WTC11 (cell line): ENCODE measurements at regions not wholly inside any gene's neighbourhood (a gene's known extent, or its start where the extent isn't known, plus 50 kb on each side); places are given as distances from the start of the nearest gene placed in this dataset.

Experiments
- ATAC-seq: fragments of 200-7000 bp; cut with Tn5 transposase; 2 replicates; pipeline ENCODE4 v1.10.0; 2021; ENCODE audit warnings: mild to moderate bottlenecking, moderate library complexity
- CTCF ChIA-PET: fragments of 300-600 bp; sonication (Branson Sonifier 250); formaldehyde crosslinking; loops from one replicate; lab custom pipeline; 2021; ENCODE audit warnings: antibody characterized with exemption; lab: Charles Lee
- POLR2A ChIA-PET: fragments of 350-600 bp; sonication (Branson Sonifier 250); formaldehyde crosslinking; loops from one replicate; lab custom pipeline; 2021; ENCODE audit warnings: antibody characterized with exemption; lab: Charles Lee
- DNase-seq: peaks from one replicate; pipeline ENCODE4 v3.0.0; 2021; ENCODE audit warnings: low spot score
- H3K27ac Mint-ChIP-seq: 2 replicates; pipeline ENCODE4 v1.8.0; 2021; ENCODE audit warnings: mixed read lengths
- H3K27me3 Mint-ChIP-seq: 2 replicates; pipeline ENCODE4 v1.8.0; 2021; ENCODE audit warnings: low read depth, mild to moderate bottlenecking, moderate library complexity, mixed read lengths
- H3K36me3 Mint-ChIP-seq: 2 replicates; pipeline ENCODE4 v1.8.0; 2021; ENCODE audit warnings: mixed read lengths
- H3K4me1 Mint-ChIP-seq: 2 replicates; pipeline ENCODE4 v1.8.0; 2022; ENCODE audit warnings: mixed read lengths
- H3K4me3 Mint-ChIP-seq: 2 replicates; pipeline ENCODE4 v1.8.0; 2021; ENCODE audit warnings: mild to moderate bottlenecking, moderate library complexity, mixed read lengths
- H3K9me3 Mint-ChIP-seq: 2 replicates; pipeline ENCODE4 v1.8.0; 2021; ENCODE audit warnings: mixed read lengths
- ETV6 ChIP-seq: sonication (generic); formaldehyde crosslinking; IDR thresholded peaks from 2 replicates; pipeline ENCODE4 v1.8.1; 2022; ENCODE audit warnings: mild to moderate bottlenecking, missing genetic modification reagents
- FOXJ3 ChIP-seq: sonication (generic); formaldehyde crosslinking; IDR thresholded peaks from 2 replicates; pipeline ENCODE4 v1.9.0; 2021; ENCODE audit warnings: missing genetic modification reagents, mild to moderate bottlenecking, borderline replicate concordance
- NR3C1 ChIP-seq: sonication (generic); formaldehyde crosslinking; conservative IDR thresholded peaks from 2 replicates; pipeline ENCODE4 v1.8.1; 2023; ENCODE audit warnings: low read depth, mild to moderate bottlenecking, missing genetic modification reagents
- OVOL2 ChIP-seq: fragments of 250-450 bp; sonication (Bioruptor Pico); IDR thresholded peaks from 2 replicates; pipeline ENCODE4 v1.9.0; 2021; ENCODE audit warnings: mild to moderate bottlenecking, borderline replicate concordance
- RORB ChIP-seq: fragments of 250-450 bp; sonication (Bioruptor Pico); IDR thresholded peaks from 2 replicates; pipeline ENCODE4 v1.9.0; 2021; ENCODE audit warnings: mild to moderate bottlenecking
- SMAD3 ChIP-seq: sonication (generic); formaldehyde crosslinking; IDR thresholded peaks from 2 replicates; pipeline ENCODE4 v1.8.0; 2022; ENCODE audit warnings: missing genetic modification reagents, mild to moderate bottlenecking, borderline replicate concordance
- ZNF121 ChIP-seq: sonication (generic); formaldehyde crosslinking; IDR thresholded peaks from 2 replicates; pipeline ENCODE4 v1.8.0; 2023; ENCODE audit warnings: missing genetic modification reagents
- ZNF416 ChIP-seq: fragments of 250-450 bp; sonication (Bioruptor Pico); IDR thresholded peaks from 2 replicates; pipeline ENCODE4 v1.9.0; 2021; ENCODE audit warnings: mild to moderate bottlenecking, inconsistent platforms
- ZNF423 ChIP-seq: fragments of 250-450 bp; sonication (Bioruptor Pico); IDR thresholded peaks from 2 replicates; pipeline ENCODE4 v2.1.2; 2022; ENCODE audit warnings: mild to moderate bottlenecking, moderate library complexity
- TF ChIP-seq, protein P1 (sequence below): fragments of 250-450 bp; sonication (Bioruptor Pico); IDR thresholded peaks from 2 replicates; pipeline ENCODE4 v1.9.0; 2021; ENCODE audit warnings: mild to moderate bottlenecking
- TF ChIP-seq, protein P2 (sequence below): sonication (generic); formaldehyde crosslinking; IDR thresholded peaks from 2 replicates; pipeline ENCODE4 v1.8.0; 2022; ENCODE audit warnings: mild to moderate bottlenecking, missing genetic modification reagents
- TF ChIP-seq, protein P3 (sequence below): sonication (generic); formaldehyde crosslinking; IDR thresholded peaks from 2 replicates; pipeline ENCODE4 v1.8.1; 2022; ENCODE audit warnings: low read depth, mild to moderate bottlenecking, moderate library complexity, missing genetic modification reagents, borderline replicate concordance
- TF ChIP-seq, protein P4 (sequence below): fragments of 250-450 bp; sonication (Bioruptor Pico); conservative IDR thresholded peaks from 2 replicates; pipeline ENCODE4 v1.9.0; 2021; ENCODE audit warnings: mild to moderate bottlenecking
- TF ChIP-seq, protein P5 (sequence below): fragments of 250-450 bp; sonication (Bioruptor Pico); IDR thresholded peaks from 2 replicates; pipeline ENCODE4 v1.9.0; 2021; ENCODE audit warnings: moderate library complexity, mild to moderate bottlenecking, inconsistent platforms, borderline replicate concordance
- TF ChIP-seq, protein P6 (sequence below): sonication (generic); formaldehyde crosslinking; IDR thresholded peaks from 2 replicates; pipeline ENCODE4 v1.8.0; 2022; ENCODE audit warnings: mild to moderate bottlenecking, missing genetic modification reagents
- TF ChIP-seq, protein P7 (sequence below): sonication (generic); formaldehyde crosslinking; IDR thresholded peaks from 2 replicates; pipeline ENCODE4 v1.8.1; 2023; ENCODE audit warnings: mild to moderate bottlenecking, missing genetic modification reagents, moderate library complexity
- TF ChIP-seq, protein P8 (sequence below): sonication (generic); formaldehyde crosslinking; IDR thresholded peaks from 2 replicates; pipeline ENCODE4 v1.8.1; 2023; ENCODE audit warnings: mild to moderate bottlenecking, moderate library complexity, missing genetic modification reagents

DNA sequence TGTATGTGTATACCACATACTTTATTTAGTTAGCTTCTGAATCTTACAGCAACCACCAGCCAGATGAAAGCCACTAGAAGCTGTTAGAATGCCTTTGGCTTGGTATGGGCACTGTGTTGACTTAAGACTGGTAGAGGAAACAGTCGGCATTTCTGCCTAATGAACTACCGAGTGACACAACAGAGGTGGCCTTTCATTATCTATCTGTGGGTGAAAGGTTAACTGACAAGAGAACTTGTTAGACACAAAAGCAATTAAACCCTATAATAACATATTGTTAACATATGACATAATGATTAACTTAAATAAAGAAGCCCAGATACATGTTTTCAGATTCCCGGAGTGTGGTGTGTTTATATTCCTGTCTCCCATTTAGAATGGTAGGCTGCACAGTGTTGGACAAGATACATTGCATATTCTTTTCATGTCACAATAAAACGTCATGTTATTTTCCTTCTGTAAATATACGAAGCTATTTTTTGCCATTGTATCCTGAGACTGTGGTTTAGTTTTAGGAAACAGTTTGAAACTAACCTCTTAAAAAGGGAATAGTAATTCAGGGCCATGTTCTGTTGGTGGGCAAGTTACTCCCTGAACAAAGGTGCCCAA is 181.5 kb downstream of the SLIT2 start (continued):
- TF ChIP-seq, protein P1, sequence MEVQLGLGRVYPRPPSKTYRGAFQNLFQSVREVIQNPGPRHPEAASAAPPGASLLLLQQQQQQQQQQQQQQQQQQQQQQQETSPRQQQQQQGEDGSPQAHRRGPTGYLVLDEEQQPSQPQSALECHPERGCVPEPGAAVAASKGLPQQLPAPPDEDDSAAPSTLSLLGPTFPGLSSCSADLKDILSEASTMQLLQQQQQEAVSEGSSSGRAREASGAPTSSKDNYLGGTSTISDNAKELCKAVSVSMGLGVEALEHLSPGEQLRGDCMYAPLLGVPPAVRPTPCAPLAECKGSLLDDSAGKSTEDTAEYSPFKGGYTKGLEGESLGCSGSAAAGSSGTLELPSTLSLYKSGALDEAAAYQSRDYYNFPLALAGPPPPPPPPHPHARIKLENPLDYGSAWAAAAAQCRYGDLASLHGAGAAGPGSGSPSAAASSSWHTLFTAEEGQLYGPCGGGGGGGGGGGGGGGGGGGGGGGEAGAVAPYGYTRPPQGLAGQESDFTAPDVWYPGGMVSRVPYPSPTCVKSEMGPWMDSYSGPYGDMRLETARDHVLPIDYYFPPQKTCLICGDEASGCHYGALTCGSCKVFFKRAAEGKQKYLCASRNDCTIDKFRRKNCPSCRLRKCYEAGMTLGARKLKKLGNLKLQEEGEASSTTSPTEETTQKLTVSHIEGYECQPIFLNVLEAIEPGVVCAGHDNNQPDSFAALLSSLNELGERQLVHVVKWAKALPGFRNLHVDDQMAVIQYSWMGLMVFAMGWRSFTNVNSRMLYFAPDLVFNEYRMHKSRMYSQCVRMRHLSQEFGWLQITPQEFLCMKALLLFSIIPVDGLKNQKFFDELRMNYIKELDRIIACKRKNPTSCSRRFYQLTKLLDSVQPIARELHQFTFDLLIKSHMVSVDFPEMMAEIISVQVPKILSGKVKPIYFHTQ: no peak
- TF ChIP-seq ZNF121 (CRISPR knock-in tag): no peak

DNA sequence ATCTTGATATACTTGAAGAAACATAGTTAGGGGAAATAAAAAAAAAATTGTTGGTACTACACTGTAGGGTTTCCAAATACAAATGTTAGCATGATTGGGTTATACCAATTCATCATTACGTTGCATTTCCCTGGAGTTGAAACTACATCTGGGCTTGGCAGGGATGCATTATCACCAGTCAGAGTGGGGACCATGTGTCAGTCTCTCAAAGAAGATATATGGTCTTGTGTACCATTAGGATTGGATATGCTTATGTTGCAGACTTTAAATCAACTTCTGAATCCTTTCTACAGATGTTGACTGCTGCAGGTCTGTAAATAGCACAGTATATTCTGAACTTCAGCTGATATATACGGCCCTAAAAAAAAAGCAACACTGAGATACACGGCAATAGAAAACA is 188.5 kb downstream of the SLIT2 start:
- Mint-ChIP-seq H3K27ac (no peak overlapping the region), H3K9me3 (peaks cover 4% of the 10 kb centered on the region; the same call in 1 of the 2 replicates), H3K36me3 (no peaks in the 10 kb centered on the region), H3K27me3 (no peaks in the 10 kb centered on the region), H3K4me1 (no peaks in the 10 kb centered on the region), H3K4me3 (no peak overlapping the region)
- ChIA-PET POLR2A (no interaction called here), CTCF (no interaction called here)
- DNase-seq (no peak), ATAC-seq (no peak)
- TF ChIP-seq ZNF416 (CRISPR knock-in tag) (no peak), FOXJ3 (no peak), ETV6 (no peak), SMAD3 (CRISPR knock-in tag) (no peak), ZNF423 (CRISPR knock-in tag) (no peak)

DNA sequence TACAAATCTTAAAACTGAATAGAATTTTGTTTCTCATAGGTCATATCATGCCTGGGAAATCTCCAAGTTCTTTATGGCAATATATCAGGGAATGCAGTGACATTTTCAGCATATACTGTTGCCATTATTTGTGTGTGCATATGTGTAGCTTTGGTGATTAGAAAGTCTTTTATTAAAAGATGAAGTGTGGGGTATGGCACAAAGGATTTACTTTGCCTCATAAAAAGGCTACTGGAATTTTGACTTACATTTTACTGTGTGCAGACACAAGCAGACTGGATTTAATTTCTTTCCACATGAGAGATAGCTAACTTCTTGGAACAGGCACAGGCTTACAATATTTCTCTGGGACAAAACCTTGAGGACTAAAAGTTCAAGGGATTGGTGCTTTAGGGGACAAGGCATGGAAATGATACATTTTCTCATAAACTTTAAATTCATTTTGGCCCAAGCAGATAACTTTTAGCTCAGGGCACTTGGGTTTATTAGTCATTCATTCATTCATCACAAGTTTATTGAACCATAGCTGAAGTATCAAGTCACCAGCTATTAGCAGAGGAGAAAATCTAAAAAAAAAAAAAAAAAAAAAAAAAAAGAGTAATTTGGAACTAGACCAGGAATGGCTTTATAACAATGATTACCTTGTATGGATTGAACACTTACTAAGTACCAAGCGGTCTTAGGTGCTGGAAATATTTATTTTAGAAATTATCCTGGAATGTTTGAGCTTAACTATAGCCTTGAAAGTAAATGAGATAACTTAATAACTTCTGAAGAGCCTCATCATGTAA is 191.5 kb downstream of the SLIT2 start:
- POLR2A ChIA-PET: no interaction called here
- DNase-seq: no peak
- Mint-ChIP-seq H3K27me3 (no peaks in the 10 kb centered on the region), H3K4me3 (no peak overlapping the region), H3K36me3 (no peaks in the 10 kb centered on the region), H3K4me1 (peaks cover 11% of the 10 kb centered on the region), H3K9me3 (no peaks in the 10 kb centered on the region)
- TF ChIP-seq, protein P2, sequence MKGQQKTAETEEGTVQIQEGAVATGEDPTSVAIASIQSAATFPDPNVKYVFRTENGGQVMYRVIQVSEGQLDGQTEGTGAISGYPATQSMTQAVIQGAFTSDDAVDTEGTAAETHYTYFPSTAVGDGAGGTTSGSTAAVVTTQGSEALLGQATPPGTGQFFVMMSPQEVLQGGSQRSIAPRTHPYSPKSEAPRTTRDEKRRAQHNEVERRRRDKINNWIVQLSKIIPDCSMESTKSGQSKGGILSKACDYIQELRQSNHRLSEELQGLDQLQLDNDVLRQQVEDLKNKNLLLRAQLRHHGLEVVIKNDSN (CRISPR knock-in tag): no peak
- TF ChIP-seq FOXJ3: no peak
- TF ChIP-seq, protein P3, sequence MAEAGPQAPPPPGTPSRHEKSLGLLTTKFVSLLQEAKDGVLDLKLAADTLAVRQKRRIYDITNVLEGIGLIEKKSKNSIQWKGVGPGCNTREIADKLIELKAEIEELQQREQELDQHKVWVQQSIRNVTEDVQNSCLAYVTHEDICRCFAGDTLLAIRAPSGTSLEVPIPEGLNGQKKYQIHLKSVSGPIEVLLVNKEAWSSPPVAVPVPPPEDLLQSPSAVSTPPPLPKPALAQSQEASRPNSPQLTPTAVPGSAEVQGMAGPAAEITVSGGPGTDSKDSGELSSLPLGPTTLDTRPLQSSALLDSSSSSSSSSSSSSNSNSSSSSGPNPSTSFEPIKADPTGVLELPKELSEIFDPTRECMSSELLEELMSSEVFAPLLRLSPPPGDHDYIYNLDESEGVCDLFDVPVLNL (CRISPR knock-in tag): no peak
- TF ChIP-seq, protein P4, sequence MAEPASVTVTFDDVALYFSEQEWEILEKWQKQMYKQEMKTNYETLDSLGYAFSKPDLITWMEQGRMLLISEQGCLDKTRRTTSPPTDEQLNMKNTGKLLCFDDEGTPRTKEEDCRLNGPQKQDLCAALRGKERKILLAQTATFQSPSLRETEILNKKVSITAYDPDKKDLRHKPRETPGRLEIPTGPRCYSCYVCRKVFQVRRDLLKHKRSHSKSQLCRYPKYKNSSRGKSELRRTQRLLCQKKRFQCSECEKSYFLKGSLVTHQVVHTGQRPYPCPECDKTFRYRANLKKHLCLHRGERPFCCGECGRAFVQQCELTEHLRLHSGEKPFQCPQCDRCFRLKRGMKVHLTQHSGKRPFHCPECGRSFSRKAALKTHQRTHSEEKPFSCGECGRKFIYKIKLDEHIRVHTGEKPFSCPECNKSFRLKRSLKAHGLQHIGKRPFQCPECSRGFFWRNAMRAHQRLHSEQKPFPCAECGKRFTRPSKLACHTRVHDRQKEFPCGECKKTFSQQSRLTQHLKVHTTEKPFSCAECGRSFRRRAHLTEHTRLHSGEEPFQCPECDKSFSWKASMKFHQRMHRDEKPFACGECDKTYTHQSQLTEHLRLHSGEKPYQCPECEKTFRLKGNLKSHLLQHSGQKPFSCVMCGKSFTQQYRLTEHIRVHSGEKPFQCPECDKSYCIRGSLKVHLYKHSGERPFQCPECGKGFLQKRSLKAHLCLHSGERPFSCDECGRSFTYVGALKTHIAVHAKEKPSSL: no peak
- no peak for TF ChIP-seq ETV6
- TF ChIP-seq RORB (CRISPR knock-in tag): no peak
- TF ChIP-seq, protein P5, sequence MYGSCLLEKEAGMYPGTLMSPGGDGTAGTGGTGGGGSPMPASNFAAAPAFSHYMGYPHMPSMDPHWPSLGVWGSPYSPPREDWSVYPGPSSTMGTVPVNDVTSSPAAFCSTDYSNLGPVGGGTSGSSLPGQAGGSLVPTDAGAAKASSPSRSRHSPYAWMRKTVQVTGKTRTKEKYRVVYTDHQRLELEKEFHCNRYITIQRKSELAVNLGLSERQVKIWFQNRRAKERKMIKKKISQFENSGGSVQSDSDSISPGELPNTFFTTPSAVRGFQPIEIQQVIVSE (CRISPR knock-in tag): no peak
- TF ChIP-seq, protein P6, sequence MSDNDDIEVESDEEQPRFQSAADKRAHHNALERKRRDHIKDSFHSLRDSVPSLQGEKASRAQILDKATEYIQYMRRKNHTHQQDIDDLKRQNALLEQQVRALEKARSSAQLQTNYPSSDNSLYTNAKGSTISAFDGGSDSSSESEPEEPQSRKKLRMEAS (CRISPR knock-in tag): no peak
- TF ChIP-seq, protein P7, sequence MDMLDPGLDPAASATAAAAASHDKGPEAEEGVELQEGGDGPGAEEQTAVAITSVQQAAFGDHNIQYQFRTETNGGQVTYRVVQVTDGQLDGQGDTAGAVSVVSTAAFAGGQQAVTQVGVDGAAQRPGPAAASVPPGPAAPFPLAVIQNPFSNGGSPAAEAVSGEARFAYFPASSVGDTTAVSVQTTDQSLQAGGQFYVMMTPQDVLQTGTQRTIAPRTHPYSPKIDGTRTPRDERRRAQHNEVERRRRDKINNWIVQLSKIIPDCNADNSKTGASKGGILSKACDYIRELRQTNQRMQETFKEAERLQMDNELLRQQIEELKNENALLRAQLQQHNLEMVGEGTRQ: no peak
- TF ChIP-seq NR3C1 (CRISPR knock-in tag): no peak
- TF ChIP-seq OVOL2: no peak
- TF ChIP-seq, protein P8, sequence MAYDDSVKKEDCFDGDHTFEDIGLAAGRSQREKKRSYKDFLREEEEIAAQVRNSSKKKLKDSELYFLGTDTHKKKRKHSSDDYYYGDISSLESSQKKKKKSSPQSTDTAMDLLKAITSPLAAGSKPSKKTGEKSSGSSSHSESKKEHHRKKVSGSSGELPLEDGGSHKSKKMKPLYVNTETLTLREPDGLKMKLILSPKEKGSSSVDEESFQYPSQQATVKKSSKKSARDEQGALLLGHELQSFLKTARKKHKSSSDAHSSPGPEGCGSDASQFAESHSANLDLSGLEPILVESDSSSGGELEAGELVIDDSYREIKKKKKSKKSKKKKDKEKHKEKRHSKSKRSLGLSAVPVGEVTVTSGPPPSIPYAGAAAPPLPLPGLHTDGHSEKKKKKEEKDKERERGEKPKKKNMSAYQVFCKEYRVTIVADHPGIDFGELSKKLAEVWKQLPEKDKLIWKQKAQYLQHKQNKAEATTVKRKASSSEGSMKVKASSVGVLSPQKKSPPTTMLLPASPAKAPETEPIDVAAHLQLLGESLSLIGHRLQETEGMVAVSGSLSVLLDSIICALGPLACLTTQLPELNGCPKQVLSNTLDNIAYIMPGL (CRISPR knock-in tag): no peak
- TF ChIP-seq, all 79 proteins: peak for 0
- no peak overlapping the region for H3K27ac Mint-ChIP-seq
- no peak for ATAC-seq
- CTCF ChIA-PET: interaction anchor here (0.6 kb wide), 1 partner anchor 248 kb away, joined by 3 read pairs; no protein-coding TSS in a partner anchor
